IPS-NIHi7 (cell line): ENCODE measurements at regions not wholly inside any gene's neighbourhood (a gene's known extent, or its start where the extent isn't known, plus 50 kb on each side); places are given as distances from the start of the nearest gene placed in this dataset.
A peak's percentile ranks its signal among the peaks of the same experiment; 100 is the strongest.

Source experiments
- DNase-seq: peaks from one replicate; pipeline ENCODE4 v3.0.0; 2012; ENCODE audit warnings: mixed read lengths; ENCODE audit errors: extremely low spot score

DNA sequence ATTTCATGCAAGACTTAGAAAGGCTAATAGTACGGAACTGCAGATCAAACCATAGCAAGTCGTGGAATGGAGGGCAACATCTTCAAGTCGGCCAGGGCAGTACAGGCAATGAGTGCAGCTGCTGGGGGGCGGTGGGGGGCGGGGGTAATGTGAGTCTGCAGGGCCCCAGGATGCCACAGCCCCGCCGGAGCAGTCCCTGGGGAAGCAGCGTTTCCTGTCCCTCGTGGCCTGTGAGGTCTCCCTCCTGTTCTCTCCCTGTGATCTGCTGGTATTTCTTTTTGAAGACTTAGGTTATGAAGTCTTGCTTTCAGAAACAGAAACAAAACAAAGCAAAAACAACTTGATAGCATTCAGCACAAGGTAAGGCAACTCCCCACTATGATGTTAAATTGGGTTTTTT, 351.9 kb downstream of the FOXA2 start:
- DNase-seq = no peak

GRCh38 chr20:22226849-22227700, 357.3 kb downstream of the FOXA2 start:
- no peak for DNase-seq

DNA sequence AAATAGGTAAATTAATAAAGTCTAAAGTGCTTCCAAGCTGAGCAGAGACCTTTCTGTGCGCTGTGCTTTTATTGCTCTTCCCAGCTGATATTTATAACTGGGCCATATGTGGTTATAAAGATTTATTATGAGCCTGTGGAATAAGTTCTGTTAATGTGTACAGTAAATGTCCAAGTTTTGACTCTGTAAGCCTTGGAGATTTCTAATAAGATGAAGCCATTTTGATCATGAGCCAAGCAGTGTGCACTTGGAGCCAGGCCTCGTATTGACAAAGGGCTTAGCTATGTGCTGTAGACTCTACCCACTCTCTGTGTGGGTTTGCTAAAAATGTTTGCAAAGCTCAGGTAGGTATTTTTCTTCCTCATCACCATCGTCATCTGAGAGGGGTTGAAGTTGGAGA, 361.1 kb downstream of the FOXA2 start:
- no peak for DNase-seq

GRCh38 chr20:22217712-22218352, 366.5 kb downstream of the FOXA2 start:
- no peak for DNase-seq

- DNase-seq = no peak
Observed at GRCh38 chr20:22216984-22217383, 367.4 kb downstream of the FOXA2 start.

DNA sequence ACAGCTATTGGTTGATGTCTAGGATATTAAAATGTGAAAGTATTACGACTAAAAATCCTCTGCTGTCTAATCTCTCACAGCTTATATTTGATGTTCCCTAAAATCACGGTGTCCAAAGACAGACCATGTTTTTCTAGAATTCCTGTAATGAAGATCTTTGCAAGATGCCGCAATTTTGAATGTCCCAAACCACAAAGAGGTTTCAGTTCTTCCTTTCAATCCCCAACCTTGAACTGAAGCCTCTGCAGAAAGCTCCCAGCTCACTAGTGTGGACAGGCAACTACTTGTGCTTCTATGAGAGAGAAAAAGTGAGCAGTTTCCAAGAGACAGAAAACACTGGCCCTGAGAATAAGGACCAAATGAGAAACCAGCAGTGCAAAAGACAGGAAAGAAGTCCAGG, 370.1 kb downstream of the FOXA2 start:
- DNase-seq = no peak

- no peak for DNase-seq
Observed at GRCh38 chr20:22213271-22213670, 371.1 kb downstream of the FOXA2 start.

GRCh38 chr20:22207280-22207679, 377.1 kb downstream of the FOXA2 start:
- DNase-seq = no peak

- DNase-seq = no peak
Observed at GRCh38 chr20:22204801-22205200, 379.6 kb downstream of the FOXA2 start.

DNA sequence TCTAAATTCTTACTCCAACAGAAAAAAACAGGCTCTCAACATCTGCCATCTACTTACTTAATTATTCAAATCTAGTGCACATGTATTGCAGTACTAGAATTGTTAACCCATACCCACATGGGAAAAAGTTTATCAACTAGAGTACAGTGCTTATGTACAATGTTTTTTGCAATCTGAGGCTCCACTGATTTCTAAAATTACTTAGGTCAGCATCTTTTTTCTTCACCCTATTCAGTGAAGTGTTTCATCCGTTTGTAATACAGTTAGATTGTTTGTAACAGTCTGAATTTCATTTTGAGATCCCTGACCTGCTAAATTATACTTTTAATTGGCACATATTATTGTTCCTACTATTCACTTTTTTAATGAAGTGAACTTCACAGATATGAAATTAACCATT, 402.2 kb downstream of the FOXA2 start:
- no peak for DNase-seq

DNA sequence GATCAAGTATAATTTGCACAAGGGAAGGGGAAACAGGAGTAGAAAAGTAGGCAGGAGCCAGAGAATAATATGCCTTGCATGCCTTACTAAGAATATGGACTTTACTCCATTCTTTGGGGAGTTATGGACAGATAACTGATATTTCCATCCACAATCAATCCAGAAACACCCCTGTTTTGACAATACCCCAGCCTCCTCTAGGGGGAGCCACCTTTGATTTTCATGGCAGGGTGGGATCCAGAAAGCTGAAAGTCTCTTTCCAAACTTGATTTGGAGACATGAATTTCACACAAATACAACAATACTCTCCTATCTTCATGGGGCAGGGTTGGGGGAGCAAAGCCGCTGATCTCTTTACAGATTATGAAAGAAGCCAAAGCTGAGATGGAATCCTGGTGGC, 404.1 kb downstream of the FOXA2 start:
- peak; percentile 66 for DNase-seq

DNA sequence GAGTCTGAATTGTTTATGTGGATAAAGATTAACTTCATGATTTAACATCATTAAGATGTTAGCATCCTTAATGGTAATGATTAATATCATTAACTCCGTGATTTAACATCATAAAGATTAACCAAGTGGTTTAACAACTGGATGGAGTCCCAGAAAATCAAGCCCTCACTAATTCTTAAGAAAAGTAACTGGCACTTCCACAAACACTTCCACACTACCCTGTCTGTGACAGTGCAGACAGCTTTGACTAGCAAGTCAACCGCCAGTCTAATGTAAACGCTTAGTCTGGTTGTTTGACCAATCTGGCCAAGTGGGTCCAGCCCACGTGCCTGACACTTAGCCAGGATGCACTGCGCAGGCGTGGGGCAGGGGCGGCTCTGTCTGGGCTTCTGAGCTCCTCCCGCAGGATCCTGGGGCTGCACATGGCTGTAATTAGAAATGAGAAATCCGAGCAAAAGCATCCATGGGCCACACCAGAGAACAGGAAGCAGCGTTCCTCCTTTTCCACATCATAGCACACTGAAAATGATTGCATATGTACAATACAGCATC, 424.2 kb downstream of the FOXA2 start:
- DNase-seq = no peak

DNA sequence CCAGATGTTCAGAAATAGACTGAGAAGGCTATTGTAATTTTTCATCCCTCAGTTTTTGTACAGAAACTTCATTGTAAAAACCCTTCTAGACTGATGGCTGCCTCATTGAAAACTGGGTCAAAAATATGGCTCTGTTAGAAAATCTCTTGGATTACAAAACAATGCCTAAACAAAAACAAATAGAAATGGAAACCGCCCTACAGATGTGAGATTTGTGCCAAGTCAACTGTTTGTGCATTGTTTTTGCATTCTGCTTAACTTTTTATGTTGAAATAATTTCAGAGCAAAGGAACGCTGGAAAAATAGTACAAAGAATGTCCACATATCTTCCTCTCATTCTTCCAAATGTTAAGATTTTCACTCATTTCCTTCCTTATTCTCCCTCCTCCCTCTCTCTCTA, 425.1 kb downstream of the FOXA2 start:
- DNase-seq = no peak

GRCh38 chr20:22127587-22127986, 422.1 kb downstream of the PAX1 start:
- no peak for DNase-seq

DNA sequence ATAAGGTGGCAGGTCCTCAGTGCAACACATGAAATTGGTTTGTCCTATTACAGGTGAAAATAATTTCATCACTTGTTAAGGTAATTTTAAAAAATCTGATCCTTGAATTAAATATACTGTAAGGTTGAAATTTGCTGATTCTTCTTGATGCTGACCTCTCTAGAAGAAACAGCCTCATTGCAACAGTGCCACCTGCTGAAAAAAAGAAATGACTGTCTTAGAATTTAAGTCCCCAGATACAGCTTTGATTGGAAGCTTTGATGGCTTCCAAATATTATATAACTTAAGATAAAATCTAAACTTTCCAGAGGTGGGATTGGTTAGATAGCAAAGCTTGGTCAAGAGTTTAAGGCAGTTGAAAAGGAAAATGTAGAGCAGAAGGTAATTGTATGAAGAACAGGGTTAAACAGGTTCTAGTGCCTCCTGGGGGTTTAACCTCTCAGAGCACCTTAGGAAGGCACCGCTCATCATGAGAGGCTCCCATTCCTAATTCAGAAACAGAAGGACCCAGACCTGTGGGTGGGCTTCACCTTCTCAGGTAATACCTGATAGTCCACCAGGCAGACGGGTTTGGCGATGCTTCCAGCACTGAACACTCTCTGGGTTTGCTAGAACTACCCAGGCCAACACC, 401.0 kb downstream of the PAX1 start:
- peak; percentile 39 for DNase-seq

GRCh38 chr20:22101606-22102005, 396.1 kb downstream of the PAX1 start:
- no peak for DNase-seq

GRCh38 chr20:22100686-22101085, 395.2 kb downstream of the PAX1 start:
- no peak for DNase-seq

- DNase-seq = no peak
Observed at GRCh38 chr20:22099348-22099747, 393.9 kb downstream of the PAX1 start.

- DNase-seq = no peak
Observed at GRCh38 chr20:22098511-22098910, 393.0 kb downstream of the PAX1 start.

GRCh38 chr20:22093122-22093521, 387.7 kb downstream of the PAX1 start:
- DNase-seq = no peak

GRCh38 chr20:22088882-22089281, 383.4 kb downstream of the PAX1 start:
- no peak for DNase-seq

DNA sequence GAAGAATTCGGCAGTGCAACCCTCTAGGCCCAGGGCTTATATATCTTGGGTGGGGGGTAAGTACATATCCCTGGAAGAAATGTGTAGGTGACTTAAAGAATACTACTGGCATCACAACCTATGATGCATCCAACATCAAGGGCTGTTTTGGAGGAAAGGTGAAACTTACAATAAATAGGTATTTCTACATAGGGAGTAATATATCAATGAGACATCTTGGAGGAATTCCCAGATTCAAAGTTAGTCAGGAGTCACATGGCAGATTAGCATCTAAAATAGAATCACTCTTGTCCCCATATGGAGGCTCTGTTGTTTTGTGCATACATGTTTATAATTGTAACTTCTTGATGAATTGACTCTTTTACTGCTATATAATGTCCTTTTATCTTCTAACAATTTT, 375.5 kb downstream of the PAX1 start:
- no peak for DNase-seq

- DNase-seq = no peak
Observed at GRCh38 chr20:22074635-22075034, 369.2 kb downstream of the PAX1 start.
